ENCODE measurements at regions not wholly inside any gene's neighbourhood (a gene's known extent, or its start where the extent isn't known, plus 50 kb on each side); places are given as distances from the start of the nearest gene placed in this dataset.

DNA sequence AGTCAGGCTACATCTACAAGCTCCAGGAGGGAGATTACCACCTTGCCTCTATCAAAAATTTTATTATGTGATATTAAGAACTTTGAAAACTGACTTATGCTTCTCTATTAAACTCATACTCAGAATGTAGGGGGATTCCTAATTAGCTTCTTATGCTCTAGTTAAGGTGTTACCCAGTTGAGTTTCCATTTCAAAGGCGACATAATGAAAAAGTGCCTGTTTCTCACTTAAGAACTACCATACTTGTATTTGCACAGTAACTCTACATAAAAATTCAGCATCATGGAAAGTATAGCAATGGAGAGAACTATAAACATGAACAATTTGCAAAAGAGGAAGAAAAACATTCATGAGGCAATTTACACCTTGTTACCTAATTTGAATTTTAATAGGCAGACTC lies 739.1 kb downstream of the ZPLD1 start:
- TF ChIP-seq, protein P1, sequence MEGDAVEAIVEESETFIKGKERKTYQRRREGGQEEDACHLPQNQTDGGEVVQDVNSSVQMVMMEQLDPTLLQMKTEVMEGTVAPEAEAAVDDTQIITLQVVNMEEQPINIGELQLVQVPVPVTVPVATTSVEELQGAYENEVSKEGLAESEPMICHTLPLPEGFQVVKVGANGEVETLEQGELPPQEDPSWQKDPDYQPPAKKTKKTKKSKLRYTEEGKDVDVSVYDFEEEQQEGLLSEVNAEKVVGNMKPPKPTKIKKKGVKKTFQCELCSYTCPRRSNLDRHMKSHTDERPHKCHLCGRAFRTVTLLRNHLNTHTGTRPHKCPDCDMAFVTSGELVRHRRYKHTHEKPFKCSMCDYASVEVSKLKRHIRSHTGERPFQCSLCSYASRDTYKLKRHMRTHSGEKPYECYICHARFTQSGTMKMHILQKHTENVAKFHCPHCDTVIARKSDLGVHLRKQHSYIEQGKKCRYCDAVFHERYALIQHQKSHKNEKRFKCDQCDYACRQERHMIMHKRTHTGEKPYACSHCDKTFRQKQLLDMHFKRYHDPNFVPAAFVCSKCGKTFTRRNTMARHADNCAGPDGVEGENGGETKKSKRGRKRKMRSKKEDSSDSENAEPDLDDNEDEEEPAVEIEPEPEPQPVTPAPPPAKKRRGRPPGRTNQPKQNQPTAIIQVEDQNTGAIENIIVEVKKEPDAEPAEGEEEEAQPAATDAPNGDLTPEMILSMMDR (IDR thresholded peaks at IDR 0.05), result no peak
- TF ChIP-seq POLR2A (IDR thresholded peaks at IDR 0.05), result no peak
